ENCODE measurements at regions not wholly inside any gene's neighbourhood (a gene's known extent, or its start where the extent isn't known, plus 50 kb on each side); places are given as distances from the start of the nearest gene placed in this dataset.

- Histone ChIP-seq H3K4me1 (ENCODE audit: insufficient read depth, low read length) (peaks cover 3% of the 10 kb centered on the region), H2AFZ (ENCODE audit: low read length) (no peak overlapping the region), H3K4me3 (ENCODE audit: insufficient read depth, low read length) (no peak overlapping the region), H3K4me2 (ENCODE audit: insufficient read depth, low read length) (no peak overlapping the region), H3K36me3 (ENCODE audit: insufficient read depth, low read length) (no peaks in the 10 kb centered on the region), H3K27ac (ENCODE audit: low read depth, low read length) (no peak overlapping the region), H3K27me3 (ENCODE audit: insufficient read depth, low read length) (no peaks in the 10 kb centered on the region), H3K79me2 (ENCODE audit: insufficient read depth, low read length) (no peaks in the 10 kb centered on the region), H4K20me1 (ENCODE audit: insufficient read depth, low read length) (no peaks in the 10 kb centered on the region), H3K9me3 (ENCODE audit: low read depth, low read length) (no peaks in the 10 kb centered on the region)
- no peak for DNase-seq (ENCODE audit: insufficient read length, low spot score, missing footprints)
- no peak for TF ChIP-seq CTCF (IDR thresholded peaks at IDR 0.05; ENCODE audit: extremely low read depth, low read depth, low read length)
Measured at GRCh38 chr5:159463590-159464321, 133.5 kb upstream of the IL12B start.

GRCh38 chr5:159465604-159466003, 135.3 kb upstream of the IL12B start:
- Histone ChIP-seq H3K4me3 (ENCODE audit: insufficient read depth, low read length) (no peak overlapping the region), H3K36me3 (ENCODE audit: insufficient read depth, low read length) (no peaks in the 10 kb centered on the region), H3K4me2 (ENCODE audit: insufficient read depth, low read length) (no peak overlapping the region), H2AFZ (ENCODE audit: low read length) (no peak overlapping the region), H3K4me1 (ENCODE audit: insufficient read depth, low read length) (peaks cover 8% of the 10 kb centered on the region), H3K9me3 (ENCODE audit: low read depth, low read length) (no peaks in the 10 kb centered on the region), H3K27me3 (ENCODE audit: insufficient read depth, low read length) (no peaks in the 10 kb centered on the region), H3K79me2 (ENCODE audit: insufficient read depth, low read length) (no peaks in the 10 kb centered on the region), H4K20me1 (ENCODE audit: insufficient read depth, low read length) (no peaks in the 10 kb centered on the region), H3K27ac (ENCODE audit: low read depth, low read length) (no peak overlapping the region)
- no peak for TF ChIP-seq CTCF (IDR thresholded peaks at IDR 0.05; ENCODE audit: extremely low read depth, low read depth, low read length)
- no peak for DNase-seq (ENCODE audit: insufficient read length, low spot score, missing footprints)

GRCh38 chr5:159467666-159468065, 137.4 kb upstream of the IL12B start:
- no peaks in the 10 kb centered on the region for H3K79me2 ChIP-seq (ENCODE audit: insufficient read depth, low read length)
- H3K9me3 ChIP-seq (ENCODE audit: low read depth, low read length), result no peaks in the 10 kb centered on the region
- no peak overlapping the region for H2AFZ ChIP-seq (ENCODE audit: low read length)
- no peak overlapping the region for H3K27ac ChIP-seq (ENCODE audit: low read depth, low read length)
- H4K20me1 ChIP-seq (ENCODE audit: insufficient read depth, low read length), result no peaks in the 10 kb centered on the region
- no peak overlapping the region for H3K4me2 ChIP-seq (ENCODE audit: insufficient read depth, low read length)
- no peaks in the 10 kb centered on the region for H3K27me3 ChIP-seq (ENCODE audit: insufficient read depth, low read length)
- H3K4me3 ChIP-seq (ENCODE audit: insufficient read depth, low read length), result no peak overlapping the region
- no peak for TF ChIP-seq CTCF (IDR thresholded peaks at IDR 0.05; ENCODE audit: extremely low read depth, low read depth, low read length)
- peaks cover 8% of the 10 kb centered on the region for H3K4me1 ChIP-seq (ENCODE audit: insufficient read depth, low read length)
- no peak for DNase-seq (ENCODE audit: insufficient read length, low spot score, missing footprints)
- no peaks in the 10 kb centered on the region for H3K36me3 ChIP-seq (ENCODE audit: insufficient read depth, low read length)

GRCh38 chr5:159469496-159470372, 139.4 kb upstream of the IL12B start:
- H3K27ac ChIP-seq (ENCODE audit: low read depth, low read length), result no peak overlapping the region
- peak overlapping the region; percentile 36 for H3K4me3 ChIP-seq (ENCODE audit: insufficient read depth, low read length)
- no peaks in the 10 kb centered on the region for H3K79me2 ChIP-seq (ENCODE audit: insufficient read depth, low read length)
- H3K4me1 ChIP-seq (ENCODE audit: insufficient read depth, low read length), result peaks cover 8% of the 10 kb centered on the region
- H3K9me3 ChIP-seq (ENCODE audit: low read depth, low read length), result peaks cover 1% of the 10 kb centered on the region
- no peak for TF ChIP-seq CTCF (IDR thresholded peaks at IDR 0.05; ENCODE audit: extremely low read depth, low read depth, low read length)
- no peak for DNase-seq (ENCODE audit: insufficient read length, low spot score, missing footprints)
- H2AFZ ChIP-seq (ENCODE audit: low read length), result peak overlapping the region; percentile 80
- H3K36me3 ChIP-seq (ENCODE audit: insufficient read depth, low read length), result no peaks in the 10 kb centered on the region
- H3K27me3 ChIP-seq (ENCODE audit: insufficient read depth, low read length), result no peaks in the 10 kb centered on the region
- no peaks in the 10 kb centered on the region for H4K20me1 ChIP-seq (ENCODE audit: insufficient read depth, low read length)
- H3K4me2 ChIP-seq (ENCODE audit: insufficient read depth, low read length), result peak overlapping the region; percentile 61

Measured in osteoblast (primary cell).